H9 (cell line): ENCODE measurements at regions not wholly inside any gene's neighbourhood (a gene's known extent, or its start where the extent isn't known, plus 50 kb on each side); places are given as distances from the start of the nearest gene placed in this dataset.
"Not testable (repeated sequence)": the region's sequence is repeated elsewhere in the genome, so short reads cannot be mapped to it uniquely, and the experiment has no call there.

ENCODE experiments used
- DNase-seq: peaks from one replicate; pipeline ENCODE4 v3.0.0-alpha.2; 2017
- H2AFZ ChIP-seq: one replicate; pipeline ENCODE4 v1.6.1; 2013; ENCODE audit warnings: mild to moderate bottlenecking, low read length, control low read depth, moderate library complexity
- H2AK5ac ChIP-seq: 2 replicates; pipeline ENCODE4 v1.6.1; 2013; ENCODE audit warnings: low read length, control low read depth, mixed read lengths; ENCODE audit not compliant: insufficient read length
- H2BK120ac ChIP-seq: one replicate; pipeline ENCODE4 v1.6.1; 2013; ENCODE audit warnings: low read depth, mild to moderate bottlenecking, low read length, control low read depth, inconsistent platforms; ENCODE audit not compliant: poor library complexity, severe bottlenecking
- H2BK12ac ChIP-seq: 2 replicates; pipeline ENCODE4 v1.6.1; 2013; ENCODE audit warnings: low read length, control low read depth, mixed read lengths, low read depth; ENCODE audit not compliant: insufficient read length
- H2BK15ac ChIP-seq: 2 replicates; pipeline ENCODE4 v1.6.1; 2013; ENCODE audit warnings: low read depth, low read length, control low read depth
- H2BK20ac ChIP-seq: one replicate; pipeline ENCODE4 v1.6.1; 2013; ENCODE audit warnings: low read depth, mild to moderate bottlenecking, low read length, control low read depth, inconsistent platforms; ENCODE audit not compliant: poor library complexity, severe bottlenecking
- H2BK5ac ChIP-seq: 2 replicates; pipeline ENCODE4 v1.6.1; 2013; ENCODE audit warnings: low read length, control low read depth, mixed read lengths; ENCODE audit not compliant: insufficient read length
- H3K14ac ChIP-seq: 2 replicates; pipeline ENCODE4 v1.6.1; 2013; ENCODE audit warnings: low read length, control low read depth; ENCODE audit not compliant: insufficient read depth
- H3K18ac ChIP-seq: 2 replicates; pipeline ENCODE4 v1.6.1; 2013; ENCODE audit warnings: low read depth, mild to moderate bottlenecking, mixed read lengths, low read length, control low read depth; ENCODE audit not compliant: insufficient read length
- H3K23ac ChIP-seq: 2 replicates; pipeline ENCODE4 v1.6.1; 2013; ENCODE audit warnings: low read length, control low read depth, mixed read lengths, low read depth; ENCODE audit not compliant: insufficient read length
- H3K23me2 ChIP-seq: 2 replicates; pipeline ENCODE4 v1.6.1; 2013; ENCODE audit warnings: low read depth, mild to moderate bottlenecking, mixed read lengths, low read length, control low read depth; ENCODE audit not compliant: insufficient read length, poor library complexity, severe bottlenecking
- H3K27ac ChIP-seq: 2 replicates; pipeline ENCODE4 v1.5.1; 2013; ENCODE audit warnings: low read length, control low read depth, mixed read lengths, low read depth; ENCODE audit not compliant: insufficient read length
- H3K27me3 ChIP-seq: 2 replicates; pipeline ENCODE4 v1.6.1; 2013; ENCODE audit warnings: low read length, control low read depth, inconsistent platforms; ENCODE audit not compliant: insufficient read depth
- H3K4ac ChIP-seq: 2 replicates; pipeline ENCODE4 v1.6.1; 2013; ENCODE audit warnings: low read depth, mild to moderate bottlenecking, control low read depth, inconsistent platforms, low read length, moderate library complexity
- H3K4me1 ChIP-seq: 2 replicates; pipeline ENCODE4 v1.6.1; 2013; ENCODE audit warnings: low read length, control low read depth, inconsistent platforms; ENCODE audit not compliant: insufficient read depth
- H3K4me2 ChIP-seq: 2 replicates; pipeline ENCODE4 v1.6.1; 2013; ENCODE audit warnings: low read length, control low read depth, mixed read lengths; ENCODE audit not compliant: insufficient read length, insufficient read depth
- H3K56ac ChIP-seq: 2 replicates; pipeline ENCODE4 v1.6.1; 2013; ENCODE audit warnings: low read depth, mild to moderate bottlenecking, mixed read lengths, low read length, control low read depth; ENCODE audit not compliant: insufficient read length
- H3K79me1 ChIP-seq: 2 replicates; pipeline ENCODE4 v1.6.1; 2013; ENCODE audit warnings: low read depth, mild to moderate bottlenecking, moderate library complexity, low read length, control low read depth, inconsistent platforms; ENCODE audit not compliant: insufficient read depth, poor library complexity, severe bottlenecking
- H3K79me2 ChIP-seq: 2 replicates; pipeline ENCODE4 v1.6.1; 2013; ENCODE audit warnings: low read length, control low read depth, inconsistent platforms; ENCODE audit not compliant: insufficient read depth
- H3K9ac ChIP-seq: 2 replicates; pipeline ENCODE4 v1.6.1; 2013; ENCODE audit warnings: low read length, control low read depth, mixed read lengths; ENCODE audit not compliant: insufficient read length; ENCODE audit errors: extremely low read depth
- H3K9me3 ChIP-seq: one replicate; pipeline ENCODE4 v1.6.1; 2013; ENCODE audit warnings: low read depth, low read length, inconsistent platforms; ENCODE audit not compliant: control insufficient read depth
- H3T11ph ChIP-seq: one replicate; pipeline ENCODE4 v1.6.1; 2013; ENCODE audit warnings: mild to moderate bottlenecking, low read length, control low read depth, inconsistent platforms
- H4K20me1 ChIP-seq: one replicate; pipeline ENCODE4 v1.6.1; 2013; ENCODE audit not compliant: control insufficient read depth, insufficient read length, insufficient read depth
- H4K5ac ChIP-seq: 2 replicates; pipeline ENCODE4 v1.6.1; 2013; ENCODE audit warnings: low read depth, mild to moderate bottlenecking, mixed read lengths, low read length, control low read depth; ENCODE audit not compliant: insufficient read length
- H4K8ac ChIP-seq: replicated peaks from 2 replicates; pipeline ENCODE4 v1.6.1; 2013; ENCODE audit warnings: low read length, control low read depth, mixed read lengths, low read depth; ENCODE audit not compliant: insufficient read length
- H4K91ac ChIP-seq: 2 replicates; pipeline ENCODE4 v1.6.1; 2013; ENCODE audit warnings: low read depth, mild to moderate bottlenecking, moderate library complexity, mixed read lengths, low read length, control low read depth; ENCODE audit not compliant: insufficient read length
- H3K27ac Mint-ChIP-seq, 3 experiments: 2 replicates in 2 of 3; 3 replicates in 1 of 3; pipeline ENCODE4 v1.8.0; 2020 to 2021; ENCODE audit warnings: mixed read lengths in 3 of 3, mild to moderate bottlenecking in 1 of 3, moderate library complexity in 1 of 3
- H3K27me3 Mint-ChIP-seq: 2 replicates; pipeline ENCODE4 v1.8.0; 2021; ENCODE audit warnings: low read depth, mild to moderate bottlenecking, moderate library complexity, mixed read lengths
- H3K36me3 Mint-ChIP-seq, 3 experiments: 2 replicates in 2 of 3; 3 replicates in 1 of 3; pipeline ENCODE4 v1.8.0; 2020 to 2021; ENCODE audit warnings: low read depth in 3 of 3, mixed read lengths in 3 of 3; ENCODE audit not compliant: insufficient read depth in 1 of 3
- H3K4me1 Mint-ChIP-seq, 2 experiments: 2 replicates each; pipeline ENCODE4 v1.8.0; 2020; ENCODE audit warnings: mixed read lengths in 2 of 2
- H3K4me3 Mint-ChIP-seq, 2 experiments: 2 replicates in 1 of 2; 3 replicates in 1 of 2; pipeline ENCODE4 v1.8.0; 2020 to 2021; ENCODE audit warnings: mild to moderate bottlenecking in 2 of 2, mixed read lengths in 2 of 2, moderate library complexity in 1 of 2
- H3K9me3 Mint-ChIP-seq, 2 experiments: 2 replicates in 1 of 2; 3 replicates in 1 of 2; pipeline ENCODE4 v1.8.0; 2020; ENCODE audit warnings: mild to moderate bottlenecking in 2 of 2, mixed read lengths in 2 of 2, moderate library complexity in 1 of 2
- CTCF ChIP-seq: fragments of 200-600 bp; sonication (generic); conservative IDR thresholded peaks from 3 replicates; pipeline ENCODE4 v1.8.0; 2021; ENCODE audit warnings: antibody characterized with exemption, mild to moderate bottlenecking
- WGBS: extraction: QIAGEN DNeasy Blood & Tissue Kit; methylation state at CpG from one replicate; pipeline ENCODE4 v1.1.7; 2013; ENCODE audit warnings: missing lambda C conversion rate, low lambda C conversion rate, mixed read lengths; ENCODE audit not compliant: insufficient read length; ENCODE audit errors: extremely low coverage; 5-methylcytosine and 5-hydroxymethylcytosine counted together

- no peaks in the 10 kb centered on the region for H3K23me2 ChIP-seq
- H2BK5ac ChIP-seq = no peak overlapping the region
- H2BK120ac ChIP-seq = no peak overlapping the region
- TF ChIP-seq CTCF = no peak
- no peaks in the 10 kb centered on the region for H3K4me1 ChIP-seq
- no peak overlapping the region for H3K9ac ChIP-seq
- H2AFZ ChIP-seq = no peak overlapping the region
- no peak overlapping the region for H3K14ac ChIP-seq
- no peak overlapping the region for H2AK5ac ChIP-seq
- no peak overlapping the region for H4K91ac ChIP-seq
- no peaks in the 10 kb centered on the region for H3K27me3 ChIP-seq
- H3K56ac ChIP-seq = no peak overlapping the region
- H2BK12ac ChIP-seq = no peak overlapping the region
- no peak overlapping the region for H3K27ac ChIP-seq
- DNase-seq = no peak
- Mint-ChIP-seq H3K4me1 (no peaks in the 10 kb centered on the region), H3K27me3 (no peaks in the 10 kb centered on the region), H3K36me3 (peaks cover 3 to 8% (median 6%) of the 10 kb centered on the region in 3 experiments; a peak in 5 of 7 replicates), H3K9me3 (peaks cover 9 to 11% of the 10 kb centered on the region in 2 experiments; a peak in 4 of 5 replicates), H3K4me3 (no peak overlapping the region), H3K27ac (no peak overlapping the region)
- no peak overlapping the region for H2BK20ac ChIP-seq
- H4K5ac ChIP-seq = no peak overlapping the region
- H4K8ac ChIP-seq = no peak overlapping the region
- no peaks in the 10 kb centered on the region for H3K79me1 ChIP-seq
- H3K4me2 ChIP-seq = no peak overlapping the region
- no peak overlapping the region for H3K18ac ChIP-seq
- H2BK15ac ChIP-seq = no peak overlapping the region
- H3K79me2 ChIP-seq = no peaks in the 10 kb centered on the region
- no peaks in the 10 kb centered on the region for H3K9me3 ChIP-seq
- H4K20me1 ChIP-seq = no peaks in the 10 kb centered on the region
- H3K23ac ChIP-seq = no peak overlapping the region
- H3T11ph ChIP-seq = no peak overlapping the region
- no peak overlapping the region for H3K4ac ChIP-seq
Observed at GRCh38 chr2:36184848-36185247, 170.7 kb upstream of the CRIM1 start.

- not testable (repeated sequence) for H4K8ac ChIP-seq, H2BK12ac ChIP-seq, H4K20me1 ChIP-seq, H3K27ac Mint-ChIP-seq, H3K27ac ChIP-seq, H3K27me3 ChIP-seq, H3T11ph ChIP-seq, H4K5ac ChIP-seq, H3K9me3 ChIP-seq, H3K79me2 ChIP-seq, H3K4me3 Mint-ChIP-seq, H3K4me1 ChIP-seq, H2BK120ac ChIP-seq, H2BK5ac ChIP-seq, H3K79me1 ChIP-seq, H3K27me3 Mint-ChIP-seq, DNase-seq, H3K56ac ChIP-seq, H2BK15ac ChIP-seq, H2BK20ac ChIP-seq, H2AK5ac ChIP-seq, H3K18ac ChIP-seq, H3K23me2 ChIP-seq, H3K4ac ChIP-seq, H3K23ac ChIP-seq, H4K91ac ChIP-seq, H3K9ac ChIP-seq, H3K14ac ChIP-seq, H3K4me2 ChIP-seq, H2AFZ ChIP-seq, H3K4me1 Mint-ChIP-seq
- Mint-ChIP-seq H3K9me3 (peaks cover 20% of the 10 kb centered on the region in 2 experiments), H3K36me3 (peaks cover 3 to 17% (median 9%) of the 10 kb centered on the region in 3 experiments; a peak in 6 of 7 replicates)
- no CpG with 5 or more reads among the region's 7 CpGs for WGBS
Observed at GRCh38 chr2:36180789-36181482, 174.6 kb upstream of the CRIM1 start.
